Stimulated activated CD8-positive, alpha-beta memory T cell treated with anti-CD3 and anti-CD28 coated beads, Interleukin-2, amount 100 ng/mL, for 48 hours (primary cell): ENCODE measurements at regions not wholly inside any gene's neighbourhood (a gene's known extent, or its start where the extent isn't known, plus 50 kb on each side); places are given as distances from the start of the nearest gene placed in this dataset.
"Not testable (repeated sequence)": the region's sequence is repeated elsewhere in the genome, so short reads cannot be mapped to it uniquely, and the experiment has no call there.

ENCODE experiments used
- DNase-seq, 2 donors: peaks; one replicate each; pipeline ENCODE4 v3.0.0-alpha.2; 2020; ENCODE audit warnings: low read depth in 2 of 2

DNA sequence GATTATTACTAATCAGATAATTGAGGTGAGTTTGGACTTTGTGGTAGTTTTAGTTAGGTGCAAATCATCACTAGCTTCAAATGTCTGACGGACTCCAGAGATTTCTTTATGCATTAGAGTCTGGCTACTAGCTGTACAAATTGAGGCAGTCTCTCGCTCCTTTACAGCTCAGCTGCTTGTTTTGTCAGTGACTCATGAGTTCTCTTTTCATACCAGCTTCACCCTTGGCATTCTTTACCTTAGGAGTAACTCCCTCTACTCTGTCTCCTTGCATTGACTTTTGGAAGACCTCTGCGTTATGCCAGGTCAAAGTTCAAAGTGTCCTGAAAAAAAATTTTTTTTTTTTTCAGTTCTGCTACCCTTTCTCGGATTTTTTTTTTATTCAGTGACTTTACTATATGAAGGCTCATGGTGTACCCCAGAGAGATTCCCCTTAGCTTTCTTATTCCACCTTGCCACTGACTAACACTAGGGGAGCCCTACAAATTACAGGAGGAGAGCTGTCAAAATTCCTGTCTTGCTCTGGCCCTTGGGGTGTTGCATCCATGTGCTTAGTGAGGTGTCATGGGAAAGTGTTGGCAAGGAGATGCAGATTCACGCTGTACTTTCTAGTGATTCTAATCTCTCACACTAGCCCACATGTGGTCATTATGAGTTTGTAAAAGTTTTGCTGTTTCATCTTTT is 576.6 kb downstream of the ADGRL2 start:
- no peak for DNase-seq

GRCh38 chr1:82373710-82374109 is 573.0 kb downstream of the ADGRL2 start:
- no peak for DNase-seq

DNA sequence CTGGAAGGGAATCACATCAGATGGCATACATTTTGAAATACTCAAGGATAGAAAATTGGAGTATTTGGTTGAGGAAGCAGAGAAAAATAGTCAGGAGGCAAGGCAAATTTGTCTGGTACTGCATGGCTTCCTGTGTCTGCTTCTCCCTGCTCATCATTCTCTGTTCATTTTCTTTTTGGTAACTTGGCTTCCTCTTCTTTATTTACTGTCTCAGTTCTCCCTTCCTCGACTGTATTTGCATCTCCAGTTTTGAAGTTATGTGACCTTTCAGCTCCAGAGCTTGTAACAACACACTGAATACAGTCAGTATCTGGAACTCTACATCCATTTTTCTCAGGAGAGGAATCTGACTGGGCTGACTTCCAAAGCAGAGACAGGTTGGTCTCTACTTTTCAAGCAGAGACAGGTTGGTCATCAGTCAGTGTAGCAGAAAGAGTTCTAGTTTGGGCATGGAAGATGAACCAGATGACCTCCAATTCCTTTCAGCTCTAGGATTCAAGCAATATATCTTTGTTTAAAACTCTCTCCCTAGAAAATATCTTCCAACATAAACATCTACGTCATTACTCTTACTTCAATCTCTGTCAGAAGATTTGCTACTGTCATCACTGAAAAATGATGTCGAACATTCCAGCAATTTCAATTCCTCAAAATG is 571.2 kb downstream of the ADGRL2 start:
- DNase-seq, result no peak

- no peak for DNase-seq
Measured at GRCh38 chr1:82367456-82367855, 566.7 kb downstream of the ADGRL2 start.

GRCh38 chr1:82366689-82367088 is 566.0 kb downstream of the ADGRL2 start:
- no peak for DNase-seq

GRCh38 chr1:82359541-82359940 is 558.8 kb downstream of the ADGRL2 start:
- not testable (repeated sequence) for DNase-seq

DNA sequence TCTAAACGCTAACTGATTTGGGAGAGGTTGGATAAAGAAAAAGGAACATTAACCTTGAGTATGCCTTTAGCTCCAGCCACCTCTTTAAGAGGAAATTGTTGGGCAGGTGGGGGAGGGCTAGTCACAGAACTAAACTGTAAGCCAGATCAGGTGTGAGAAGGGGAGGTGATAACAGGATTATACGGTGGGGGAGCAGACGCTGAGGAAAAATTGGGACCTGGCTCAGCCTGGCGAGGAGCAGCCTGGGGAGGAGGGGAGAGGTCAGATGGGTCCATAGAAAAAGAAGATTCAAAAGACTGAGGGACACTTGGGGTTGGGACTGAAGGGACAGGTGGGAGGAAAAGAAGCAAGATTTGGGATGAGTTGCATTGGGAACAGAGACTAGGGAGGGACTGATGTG is 558.0 kb downstream of the ADGRL2 start:
- not testable (repeated sequence) for DNase-seq

DNA sequence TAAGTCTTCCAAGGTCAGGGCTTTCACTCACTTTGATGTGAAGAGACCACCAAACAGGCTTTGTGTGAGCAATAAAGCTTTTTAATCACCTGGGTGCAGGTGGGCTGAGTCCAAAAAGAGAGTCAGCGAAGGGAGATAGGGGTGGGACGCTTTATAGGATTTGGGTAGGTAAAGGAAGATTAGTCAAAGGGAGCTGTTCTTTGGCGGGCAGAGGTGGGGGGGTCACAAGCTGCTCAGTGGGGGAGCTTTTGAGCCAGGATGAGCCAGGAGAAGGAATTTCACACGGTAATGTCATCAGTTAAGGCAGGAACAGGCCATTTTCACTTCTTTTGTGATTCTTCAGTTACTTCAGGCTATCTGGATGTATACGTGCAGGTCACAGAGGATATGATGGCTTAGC is 553.8 kb downstream of the ADGRL2 start:
- not testable (repeated sequence) for DNase-seq

DNA sequence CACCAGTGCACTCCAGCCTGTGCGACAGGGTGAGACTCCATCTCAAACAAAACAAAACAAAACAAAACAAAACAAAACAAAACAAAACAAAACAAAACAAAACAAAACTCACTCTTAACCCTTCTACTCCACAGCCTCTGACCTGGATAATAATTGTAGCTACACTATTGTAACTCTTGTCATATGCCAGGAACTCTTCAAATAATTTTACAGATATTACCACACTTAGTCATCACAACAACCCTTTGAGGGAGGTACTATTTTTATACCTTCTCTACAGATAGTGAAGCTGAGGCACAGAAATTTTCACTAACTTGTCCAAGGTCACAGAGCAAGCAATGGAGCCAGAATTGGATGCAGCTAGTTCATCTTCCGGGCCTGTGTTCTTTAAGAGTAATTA is 547.8 kb downstream of the ADGRL2 start:
- DNase-seq, result no peak

DNA sequence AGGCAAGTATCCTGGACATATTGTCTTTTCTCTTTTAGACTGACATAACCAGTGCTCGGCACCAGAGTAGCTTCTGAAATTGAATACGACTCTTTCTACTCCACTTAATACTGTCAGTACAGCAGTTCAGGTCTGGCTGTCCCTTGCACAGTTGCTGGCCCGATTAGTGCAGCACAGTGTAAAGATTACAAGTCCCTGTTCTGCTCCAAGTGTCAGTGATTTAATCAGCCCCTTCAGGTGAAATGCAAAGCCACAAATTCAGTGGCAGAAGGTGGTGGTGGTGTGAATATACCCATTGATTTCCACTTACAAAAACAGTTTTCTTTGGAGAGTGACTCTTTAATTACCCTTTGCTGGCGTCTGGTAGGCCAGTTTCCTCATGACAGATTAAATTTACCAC is 545.4 kb downstream of the ADGRL2 start:
- DNase-seq, result no peak

DNA sequence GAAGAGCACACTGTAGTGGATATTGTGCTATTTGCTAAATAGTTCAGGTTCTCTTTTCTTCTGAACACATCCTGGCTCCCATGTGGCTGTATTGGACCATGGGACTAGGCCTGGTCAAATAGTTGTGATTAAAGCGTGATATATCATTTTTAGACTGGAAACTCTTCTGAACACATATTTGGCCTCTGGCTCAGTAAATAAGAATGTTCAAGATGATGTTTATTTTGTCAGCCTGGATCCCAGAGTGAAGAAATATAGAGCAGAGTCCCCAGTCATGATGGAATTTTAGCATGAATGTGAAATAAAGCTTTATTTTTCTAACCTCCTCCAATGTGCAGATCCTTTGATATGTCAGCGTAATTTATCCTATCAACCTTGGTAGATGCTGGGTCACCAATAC is 542.6 kb downstream of the ADGRL2 start:
- no peak for DNase-seq

DNA sequence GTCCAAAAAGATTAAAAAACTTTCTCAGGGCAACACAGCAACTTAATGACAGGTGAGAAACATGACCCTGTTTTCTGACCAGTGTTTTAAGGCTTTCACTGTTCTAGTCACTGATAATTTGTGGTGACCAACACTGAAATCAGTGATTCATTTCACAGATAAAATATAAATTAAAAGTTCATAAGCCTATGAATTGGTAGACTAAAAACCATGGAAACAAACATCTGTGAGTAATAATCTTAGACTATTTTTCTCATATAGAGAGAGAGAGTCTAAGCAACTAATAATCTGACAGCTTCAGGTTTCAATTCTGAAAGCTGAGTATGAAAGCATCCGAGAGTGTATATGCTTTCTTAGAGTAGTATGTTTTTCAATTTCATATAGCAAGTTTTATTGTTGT is 536.9 kb downstream of the ADGRL2 start:
- no peak for DNase-seq

- no peak for DNase-seq
Measured at GRCh38 chr1:82330330-82330729, 529.6 kb downstream of the ADGRL2 start.

DNA sequence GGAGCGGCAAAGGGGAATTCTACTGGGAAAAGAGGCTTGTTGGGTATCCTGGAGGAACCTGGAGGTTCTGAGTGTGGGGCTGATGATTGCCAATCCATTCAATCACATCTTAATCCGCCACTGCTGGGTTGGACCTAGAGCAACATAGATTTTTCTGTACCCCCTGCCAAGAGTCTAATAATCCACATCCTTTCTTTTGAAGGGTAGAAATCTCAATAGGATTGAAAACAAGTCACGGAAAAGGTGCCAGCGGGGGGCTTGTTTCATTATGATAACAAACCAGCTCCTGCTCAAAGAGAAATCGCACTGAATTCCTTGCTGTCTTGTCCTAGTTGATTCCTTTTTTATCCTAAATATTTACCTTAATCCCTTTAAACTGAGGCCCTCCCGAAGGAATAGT is 528.5 kb downstream of the ADGRL2 start:
- DNase-seq, result no peak

DNA sequence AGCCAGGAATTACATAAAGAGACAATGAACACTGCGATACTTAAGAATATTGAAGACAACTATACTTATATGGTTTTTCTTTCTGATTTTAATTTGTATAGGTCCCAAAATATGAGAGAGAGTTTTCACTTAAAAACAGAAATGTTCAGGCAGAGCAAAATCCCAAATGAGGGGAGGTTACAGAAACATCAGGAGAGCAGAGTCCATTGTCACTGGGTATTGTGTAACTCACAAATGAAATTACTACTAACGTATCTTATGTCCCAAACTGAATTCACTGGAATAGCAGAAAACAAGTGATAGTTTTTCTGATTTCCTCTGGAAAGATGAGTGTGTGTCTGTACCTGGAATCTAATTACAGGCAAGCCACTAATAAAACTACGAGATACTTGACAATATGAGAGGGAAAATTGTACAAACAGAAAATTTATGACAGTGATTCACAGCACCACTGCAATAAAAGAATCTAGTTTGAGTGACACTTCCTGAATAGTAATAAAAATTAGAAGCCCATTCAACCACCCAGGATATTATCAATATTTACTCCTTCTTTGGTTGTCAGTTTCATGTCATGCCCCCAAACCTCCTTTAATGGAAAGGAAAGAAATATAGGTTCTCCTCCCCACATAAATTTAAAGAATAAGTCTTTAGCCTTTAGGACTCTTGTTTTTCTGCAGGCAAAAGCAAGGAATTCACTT is 522.6 kb downstream of the ADGRL2 start:
- DNase-seq, result no peak

DNA sequence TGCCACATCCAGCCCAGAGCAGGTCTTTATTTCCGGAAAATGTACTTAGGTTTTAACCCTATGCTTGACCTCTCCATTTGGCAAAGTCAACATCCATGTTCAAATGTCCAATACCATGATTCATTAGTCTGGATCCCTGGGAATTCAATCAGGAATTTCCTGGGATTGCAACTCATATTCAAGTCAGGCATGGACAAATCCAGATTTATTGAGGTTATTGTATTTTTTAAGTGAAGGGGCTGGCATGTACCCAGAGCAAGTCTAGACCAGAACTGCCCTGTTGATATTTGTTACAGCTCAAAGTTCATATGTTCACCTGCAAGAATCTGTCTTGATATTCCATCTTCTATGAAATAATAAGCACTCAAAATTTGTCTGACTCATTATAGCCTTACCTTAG is 521.1 kb downstream of the ADGRL2 start:
- DNase-seq, result no peak

- DNase-seq, result no peak
Measured at GRCh38 chr1:82319546-82319945, 518.8 kb downstream of the ADGRL2 start.

GRCh38 chr1:82318921-82319320 is 518.2 kb downstream of the ADGRL2 start:
- DNase-seq, result no peak

GRCh38 chr1:82318265-82318664 is 517.5 kb downstream of the ADGRL2 start:
- DNase-seq, result no peak

- no peak for DNase-seq
Measured at GRCh38 chr1:82317671-82318070, 516.9 kb downstream of the ADGRL2 start.

DNA sequence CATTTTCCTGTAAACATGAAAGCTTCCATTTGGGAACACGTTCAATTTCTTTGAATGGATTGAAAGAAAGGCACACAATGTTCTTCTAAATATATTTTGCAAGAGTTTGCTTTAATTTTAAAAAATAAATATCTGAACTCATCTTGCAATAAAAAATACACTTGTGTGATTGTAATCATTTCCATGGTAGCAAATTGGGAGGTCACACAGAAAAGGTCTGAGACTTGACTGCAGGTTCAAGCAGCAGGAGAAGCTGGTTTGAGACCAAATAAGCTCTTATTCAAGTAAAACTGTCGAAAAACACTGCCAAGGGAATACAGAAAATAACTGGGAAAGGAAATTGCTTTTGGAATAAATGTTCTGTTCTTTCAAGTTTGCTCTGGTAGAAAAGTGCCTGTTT is 498.9 kb downstream of the ADGRL2 start:
- DNase-seq, result no peak

GRCh38 chr1:82299056-82299455 is 498.3 kb downstream of the ADGRL2 start:
- DNase-seq, result no peak
